Left ventricle myocardium superior (tissue), 1 donor: ENCODE measurements at regions not wholly inside any gene's neighbourhood (a gene's known extent, or its start where the extent isn't known, plus 50 kb on each side); places are given as distances from the start of the nearest gene placed in this dataset.
"Not testable (repeated sequence)": the region's sequence is repeated elsewhere in the genome, so short reads cannot be mapped to it uniquely, and the experiment has no call there.

Experiments
- ATAC-seq: fragments of 200-7000 bp; cut with Tn5 transposase; one replicate; pipeline ENCODE4 v1.9.1; 2020; ENCODE audit warnings: mild to moderate bottlenecking, moderate library complexity
- DNase-seq: peaks from one replicate; pipeline ENCODE4 v3.0.0-alpha.2; 2020
- intact Hi-C: fragments of 100-400 bp; cut with micrococcal nuclease; formaldehyde crosslinking; loops from one replicate; pipeline ENCODE4 v1.11.0; 2022
- donor health status: DM: no; HTN: yes; CAD: no; lungs with severe emphysema.

DNA sequence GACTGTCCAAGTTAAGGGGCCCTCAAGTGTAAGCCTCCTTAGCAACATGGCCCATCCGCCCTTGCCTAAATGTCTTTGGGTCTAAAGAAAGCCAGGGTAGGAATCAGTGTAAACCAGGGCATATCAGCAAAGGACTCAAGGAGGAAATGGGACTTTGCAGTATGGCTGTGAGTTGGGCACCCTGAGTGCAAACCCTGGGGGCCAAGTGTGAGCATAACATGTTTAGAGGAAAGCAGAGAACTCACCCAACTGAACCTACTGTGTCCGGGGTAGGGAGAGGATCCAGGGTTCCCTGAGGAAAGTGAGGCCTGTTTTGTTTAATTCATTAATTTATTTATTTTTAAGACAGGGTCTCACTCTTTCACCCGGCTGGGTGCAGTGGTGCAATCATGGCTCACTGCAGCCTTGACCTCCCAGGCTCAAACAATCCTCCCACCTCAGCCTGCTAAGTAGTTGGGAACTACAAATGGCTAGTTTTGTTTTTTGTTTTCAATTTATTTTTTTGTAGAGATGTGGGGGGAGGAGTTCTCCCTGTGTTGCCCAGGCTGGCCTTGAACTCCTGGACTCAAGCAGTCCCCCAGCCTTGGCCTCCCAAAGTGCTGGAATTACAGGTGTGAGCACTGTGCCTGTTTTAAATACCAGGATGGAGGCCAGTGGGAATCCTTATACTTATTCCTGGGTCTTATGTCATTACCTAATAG is 51.0 kb upstream of the ACTR3 start:
- intact Hi-C loops = no loop called here
- ATAC-seq (no peak), DNase-seq (no peak)

DNA sequence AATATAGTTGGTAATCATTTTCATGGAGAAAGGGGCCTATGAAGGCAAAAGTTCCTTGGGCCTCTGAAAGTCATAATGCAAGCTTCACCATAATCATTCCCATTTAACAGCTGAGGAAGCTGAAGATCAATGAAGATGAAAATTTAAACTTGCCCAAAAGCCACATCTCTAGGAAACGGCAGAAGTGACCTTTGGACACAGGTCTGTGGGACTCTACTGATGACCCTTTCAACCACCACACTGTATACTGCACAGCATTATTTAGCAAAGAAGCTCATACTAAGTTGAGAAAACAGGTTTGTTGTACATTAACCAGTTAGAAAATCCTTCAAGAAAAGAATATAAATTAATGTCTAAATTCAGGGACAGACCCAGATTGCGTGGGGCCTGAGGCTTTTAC is 51.6 kb upstream of the ACTR3 start:
- no peak for DNase-seq
- no peak for ATAC-seq
- intact Hi-C loops = no loop called here

DNA sequence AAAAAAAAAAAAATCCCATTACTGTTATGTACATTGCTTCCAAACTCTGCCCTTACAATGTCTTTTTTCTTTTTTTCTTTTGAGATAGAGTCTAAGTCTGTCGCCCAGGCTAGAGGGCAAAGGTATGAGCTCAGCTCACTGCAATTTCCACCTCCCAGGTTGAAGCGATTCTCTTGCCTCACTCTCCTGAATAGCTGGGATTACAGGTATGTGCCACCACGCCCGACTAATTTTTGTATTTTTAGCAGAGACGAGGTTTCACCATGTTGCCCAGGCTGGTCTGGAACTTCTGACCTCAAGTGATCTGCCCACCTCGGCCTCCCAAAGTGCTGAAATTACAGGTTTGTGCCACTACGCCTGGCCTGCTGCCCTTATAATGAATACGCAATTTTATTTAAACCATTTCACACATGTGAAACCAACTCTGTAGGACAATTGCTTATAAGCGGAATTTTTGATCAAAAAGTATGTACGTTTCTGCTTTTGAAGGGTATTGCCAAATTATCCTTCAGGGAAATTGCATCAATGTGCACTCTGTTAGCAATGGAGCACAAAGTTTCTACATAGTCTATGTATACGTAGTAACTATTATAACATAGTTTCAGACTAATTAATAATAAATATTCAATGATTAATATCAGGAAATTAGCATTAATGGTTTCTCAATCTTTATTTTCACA is 55.7 kb upstream of the ACTR3 start:
- ATAC-seq = no peak
- intact Hi-C loops = no loop called here
- no peak for DNase-seq

GRCh38 chr2:113832795-113833290 is 57.0 kb upstream of the ACTR3 start:
- intact Hi-C loops = no loop called here
- DNase-seq (no peak), ATAC-seq (no peak)

DNA sequence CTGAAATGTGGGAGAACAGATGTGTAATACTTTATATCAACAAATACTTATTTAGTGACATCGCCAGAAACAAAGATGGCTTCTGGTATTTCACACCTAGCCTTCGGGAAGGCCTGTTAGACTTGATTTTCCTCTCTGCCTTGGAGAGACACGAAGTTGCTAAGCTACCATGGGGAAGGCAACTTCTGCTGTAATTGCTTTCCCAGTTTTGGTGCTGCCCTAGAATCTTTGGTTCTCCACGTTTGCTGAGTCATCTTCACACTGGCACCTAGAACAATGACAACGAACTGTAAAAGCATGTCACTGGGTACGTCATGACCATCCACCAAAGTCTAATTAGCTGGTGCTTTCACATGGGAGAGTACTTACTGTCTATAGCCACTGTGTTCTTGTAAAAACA is 58.7 kb upstream of the ACTR3 start:
- DNase-seq (no peak), ATAC-seq (no peak)
- intact Hi-C loops = no loop called here

DNA sequence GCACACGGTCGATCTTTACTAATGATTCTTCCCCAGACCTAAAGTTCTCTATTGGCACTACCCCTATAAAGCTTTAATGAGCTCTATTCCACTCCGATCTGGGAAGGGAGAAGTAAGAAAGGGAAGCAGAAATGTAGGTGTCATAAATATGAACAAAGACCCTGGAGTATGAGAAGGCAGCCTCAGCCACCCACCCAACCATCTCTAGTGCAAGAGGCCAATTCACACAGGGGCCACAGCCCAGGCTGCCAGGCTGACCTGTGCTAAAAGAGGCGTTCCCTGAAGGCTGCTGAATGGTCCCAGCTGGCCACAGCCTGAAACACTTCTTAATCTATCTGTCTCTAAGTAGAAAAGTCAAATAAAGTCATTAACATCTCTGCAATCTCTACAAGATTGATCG is 60.1 kb upstream of the ACTR3 start:
- ATAC-seq = no peak
- intact Hi-C loops = no loop called here
- DNase-seq = no peak

- no peak for DNase-seq
- ATAC-seq = no peak
- intact Hi-C loops = no loop called here
Measured at GRCh38 chr2:113829270-113829669, 60.6 kb upstream of the ACTR3 start.

DNA sequence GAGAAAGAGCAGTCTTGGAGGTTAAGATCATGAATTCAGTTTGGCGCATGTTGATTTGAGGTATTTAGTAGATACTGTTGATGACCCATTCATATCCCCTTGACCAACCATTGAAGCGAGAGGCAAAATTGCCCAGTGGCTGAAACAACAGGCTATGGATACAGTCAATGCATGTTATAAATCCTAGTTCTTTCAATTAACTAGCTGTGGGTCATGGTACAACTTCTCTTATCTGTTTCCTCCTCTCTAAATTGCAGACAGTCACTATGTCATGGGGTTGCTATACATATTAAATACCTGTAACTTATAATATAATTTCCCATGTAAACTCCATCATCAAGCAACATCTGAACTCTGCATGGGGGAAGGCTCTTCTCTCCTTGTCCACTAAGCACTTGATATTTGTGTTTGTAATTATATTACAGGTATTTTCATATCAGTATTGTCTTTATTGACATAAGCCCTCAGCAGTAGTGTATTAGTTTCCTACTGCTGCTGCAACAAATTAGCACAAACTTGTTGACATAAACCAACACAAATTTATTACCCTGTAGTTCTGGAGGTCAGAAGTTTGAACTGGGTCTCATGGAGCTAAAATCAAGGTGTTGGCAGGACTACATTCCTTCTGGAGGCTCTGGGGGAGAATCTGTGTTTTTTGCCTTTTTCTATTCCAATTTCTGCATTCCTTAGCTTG is 61.7 kb upstream of the ACTR3 start:
- intact Hi-C loops = no loop called here
- DNase-seq (no peak), ATAC-seq (no peak)

DNA sequence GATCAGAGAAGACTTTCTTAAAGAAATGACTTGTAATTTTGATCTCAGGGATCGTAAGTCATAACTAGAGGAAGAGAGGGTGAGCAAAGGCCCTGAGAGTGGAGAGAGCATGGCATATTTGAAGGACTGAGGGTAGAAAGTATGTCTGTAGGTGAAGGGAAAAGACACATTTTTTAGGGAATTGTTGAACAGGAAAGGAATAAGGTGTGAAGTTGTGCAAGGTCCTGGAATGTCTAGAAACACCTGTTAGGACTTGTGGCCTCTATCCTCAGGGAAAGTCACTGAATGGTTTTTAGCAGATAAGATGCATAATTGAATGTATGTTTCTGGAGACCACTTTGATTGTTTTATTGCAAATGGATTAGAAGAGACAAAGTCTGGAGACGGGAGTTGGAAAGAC is 62.5 kb upstream of the ACTR3 start:
- no peak for DNase-seq
- intact Hi-C loops = no loop called here
- ATAC-seq = no peak

- DNase-seq (no peak), ATAC-seq (no peak)
- intact Hi-C loops = no loop called here
Measured at GRCh38 chr2:113826346-113827285, 63.3 kb upstream of the ACTR3 start.

DNA sequence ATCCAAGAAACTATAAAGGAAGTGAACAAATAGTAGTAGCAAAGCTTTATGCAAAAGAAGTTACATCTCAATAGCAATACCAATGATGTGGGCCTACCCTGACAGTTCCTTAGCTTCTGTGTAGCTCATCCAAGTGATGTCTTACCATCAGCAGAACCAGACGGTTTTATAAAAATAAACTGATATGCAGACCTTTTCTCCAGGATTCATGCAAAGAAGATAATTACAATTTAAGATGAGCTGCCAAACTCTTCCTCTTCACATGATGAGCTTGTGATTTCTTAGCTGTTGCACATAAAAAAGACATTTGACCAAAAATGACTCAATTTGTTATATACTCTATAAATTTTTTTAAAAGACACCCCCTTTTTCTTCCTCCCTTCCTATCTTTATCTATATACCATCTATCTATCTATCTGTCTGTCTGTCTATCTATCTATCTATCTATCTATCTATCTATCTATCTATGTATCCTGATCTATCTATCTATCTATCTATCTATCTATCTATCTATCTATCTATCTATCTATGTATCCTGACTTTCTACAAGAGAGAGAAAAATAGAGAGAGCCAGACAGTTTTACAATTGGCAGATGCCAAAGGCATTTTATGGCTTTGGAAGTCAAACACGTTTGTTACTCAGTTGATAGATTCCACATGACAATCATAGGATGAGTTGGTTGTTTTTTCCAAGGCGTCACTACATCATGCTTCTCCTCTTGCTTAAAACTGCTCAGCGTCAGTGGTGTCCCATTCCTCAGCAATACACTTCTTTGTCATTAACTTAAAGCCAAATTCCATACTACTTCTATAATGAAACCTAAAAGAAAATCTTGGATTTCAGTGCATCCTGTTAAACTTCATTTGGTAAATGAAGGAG is 65.9 kb upstream of the ACTR3 start:
- intact Hi-C loops = no loop called here
- ATAC-seq (no peak), DNase-seq (no peak)

DNA sequence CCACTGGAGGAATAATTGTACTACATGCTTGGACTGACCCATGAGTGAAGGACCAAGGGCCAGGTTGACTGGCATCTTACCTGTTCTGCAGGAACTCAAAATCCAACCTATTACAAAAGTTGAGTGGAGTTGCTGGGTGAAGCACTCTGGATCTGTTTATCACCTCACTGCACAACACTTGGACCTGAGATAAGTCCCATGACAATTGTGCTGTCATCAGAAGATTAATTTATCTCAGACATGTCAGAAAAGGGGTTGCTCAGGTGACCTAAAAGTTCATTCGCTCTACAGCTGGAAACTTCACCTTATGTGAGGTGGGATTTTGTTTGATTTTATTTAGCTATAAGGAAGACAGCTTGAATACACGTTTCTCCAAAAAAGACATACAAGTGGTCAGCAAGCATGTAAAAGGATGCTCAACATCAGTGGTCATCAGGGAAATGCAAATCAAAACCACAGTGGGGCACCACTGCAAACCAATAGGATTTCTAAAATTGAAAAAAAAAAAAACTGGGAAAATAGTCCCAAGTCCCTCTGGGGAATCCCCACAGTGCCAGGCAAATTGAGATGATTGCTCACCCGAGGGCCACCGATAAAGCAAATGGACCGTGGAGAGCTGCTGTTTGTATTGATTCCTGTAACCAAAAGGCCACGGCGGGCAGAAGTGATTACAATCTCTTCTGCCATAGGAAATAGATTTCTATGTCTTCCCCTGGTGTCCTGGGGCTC is 65.8 kb upstream of the SLC35F5 start:
- ATAC-seq (no peak), DNase-seq (no peak)

GRCh38 chr2:113818382-113818951 is 62.0 kb upstream of the SLC35F5 start:
- DNase-seq (peak; percentile 39), ATAC-seq (peak; percentile 96)
- intact Hi-C loops = no loop called here

More for the DNA sequence above, 65.8 kb upstream of the SLC35F5 start:
- intact Hi-C loops = no loop called here

DNA sequence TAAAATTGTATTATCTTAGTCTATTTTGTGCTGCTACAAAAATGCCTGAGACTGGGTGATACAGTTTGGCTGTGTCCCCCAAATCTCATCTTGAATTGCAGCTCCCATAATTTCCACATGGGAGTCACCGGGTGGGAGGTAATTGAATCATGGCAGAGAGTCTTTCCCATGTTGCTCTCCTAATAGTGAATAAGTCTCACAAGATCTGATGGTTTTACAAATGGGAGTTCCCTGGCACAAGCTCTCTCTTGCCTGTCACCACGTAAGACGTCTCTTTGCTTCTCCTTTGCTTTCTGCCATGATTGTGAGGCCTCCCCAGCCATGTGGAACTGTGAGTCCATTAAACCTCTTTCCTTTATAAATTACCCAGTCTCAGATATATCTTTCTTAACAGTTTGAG is 57.0 kb upstream of the SLC35F5 start:
- intact Hi-C loops, DNase-seq, ATAC-seq: not testable (repeated sequence)

DNA sequence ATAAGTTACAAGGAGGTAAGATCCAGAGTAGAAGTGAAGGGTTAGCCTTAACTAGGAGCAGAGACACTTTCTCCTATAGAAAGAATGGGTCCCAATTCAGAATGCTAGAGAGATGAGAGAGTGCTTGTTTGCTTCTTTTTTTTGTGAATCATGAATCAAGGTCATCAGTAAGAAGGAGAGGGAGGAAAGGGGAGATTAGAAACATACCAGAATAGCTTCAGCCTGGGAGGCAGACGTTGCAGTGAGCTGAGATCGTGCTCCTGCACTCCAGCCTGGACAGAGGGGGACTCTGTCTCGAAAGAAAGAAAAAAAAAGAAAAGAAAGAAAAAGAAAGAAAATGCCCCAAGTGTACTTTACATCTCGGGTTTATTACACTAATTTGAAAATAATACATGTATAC is 55.8 kb upstream of the SLC35F5 start:
- DNase-seq (no peak), ATAC-seq (no peak)
- intact Hi-C loops = no loop called here

DNA sequence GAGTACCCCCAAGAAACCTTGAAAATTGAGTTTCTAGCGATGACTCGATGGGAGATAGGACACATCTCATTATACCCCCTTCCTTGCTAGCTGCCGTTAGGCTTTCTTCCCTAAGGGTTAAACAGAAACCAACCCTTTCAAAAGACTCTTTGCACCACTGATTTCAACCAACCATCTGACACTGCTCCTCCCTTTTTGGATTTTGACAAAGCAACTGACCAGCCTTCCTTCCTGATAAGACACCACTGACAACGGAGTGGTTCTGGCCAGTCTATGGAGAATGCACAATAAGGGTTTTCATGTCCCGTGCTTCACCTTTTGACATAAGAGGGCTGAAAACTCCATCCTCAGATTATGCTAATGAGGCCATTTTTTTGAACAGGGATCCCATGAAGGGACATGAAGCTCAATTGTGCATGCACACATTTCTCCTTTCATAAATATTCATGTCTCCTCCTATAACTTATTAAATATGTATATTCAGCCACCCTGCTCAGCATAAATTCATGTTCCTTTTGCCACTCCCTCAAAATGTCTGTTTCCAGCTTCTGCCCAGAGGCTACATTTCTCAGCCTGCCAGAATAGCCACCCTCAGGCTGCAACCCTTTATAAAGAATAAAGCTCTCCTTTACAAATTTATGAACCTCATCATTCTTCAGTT is 52.8 kb upstream of the SLC35F5 start:
- no peak for DNase-seq
- intact Hi-C loops = no loop called here
- no peak for ATAC-seq

- intact Hi-C loops = no loop called here
- ATAC-seq (no peak), DNase-seq (no peak)
Measured at GRCh38 chr2:113807721-113808120, 51.3 kb upstream of the SLC35F5 start.
